OCI-LY1 (cell line): ENCODE measurements at regions not wholly inside any gene's neighbourhood (a gene's known extent, or its start where the extent isn't known, plus 50 kb on each side); places are given as distances from the start of the nearest gene placed in this dataset.

ENCODE experiments used
- H2AFZ ChIP-seq: fragments of 200-600 bp; sonication (generic), shearing (Covaris generic); 2 replicates; pipeline ENCODE4 v1.6.0; 2014; ENCODE audit warnings: antibody characterized with exemption, mild to moderate bottlenecking, low read length
- H3F3A ChIP-seq: fragments of 200-600 bp; sonication (generic), shearing (Covaris generic); 2 replicates; pipeline ENCODE4 v1.6.0; 2014; ENCODE audit warnings: mild to moderate bottlenecking, antibody characterized with exemption, low read length, moderate library complexity; ENCODE audit not compliant: insufficient read depth
- H3K27ac ChIP-seq: fragments of 200-600 bp; sonication (generic); 2 replicates; pipeline ENCODE4 v1.5.1; 2014; ENCODE audit warnings: low read length, mixed run types, mild to moderate bottlenecking, low read depth; ENCODE audit not compliant: poor library complexity, severe bottlenecking
- H3K27me3 ChIP-seq: fragments of 200-600 bp; sonication (generic); 2 replicates; pipeline ENCODE4 v1.6.0; 2014; ENCODE audit warnings: antibody characterized with exemption, mild to moderate bottlenecking, low read length, moderate library complexity; ENCODE audit not compliant: insufficient read depth
- H3K36me3 ChIP-seq: fragments of 200-600 bp; sonication (generic); 2 replicates; pipeline ENCODE4 v1.6.1; 2014; ENCODE audit warnings: mild to moderate bottlenecking, antibody characterized with exemption, low read length, moderate library complexity, mixed read lengths; ENCODE audit not compliant: insufficient read depth
- H3K4me1 ChIP-seq: fragments of 200-600 bp; sonication (generic); 2 replicates; pipeline ENCODE4 v1.5.1; 2014; ENCODE audit warnings: mild to moderate bottlenecking, low read length, moderate library complexity; ENCODE audit not compliant: insufficient read depth, severe bottlenecking
- H3K4me2 ChIP-seq: fragments of 200-600 bp; sonication (generic), shearing (Covaris generic); 2 replicates; pipeline ENCODE4 v1.6.1; 2014; ENCODE audit warnings: low read length
- H3K4me3 ChIP-seq: fragments of 200-600 bp; sonication (generic); 2 replicates; pipeline ENCODE4 v1.5.1; 2014; ENCODE audit warnings: low read length, low read depth, mild to moderate bottlenecking, mixed read lengths; ENCODE audit not compliant: poor library complexity, severe bottlenecking
- H3K79me2 ChIP-seq: fragments of 200-600 bp; shearing (Covaris generic); 2 replicates; pipeline ENCODE4 v1.6.1; 2016; ENCODE audit warnings: mixed run types, low read length, mixed read lengths; ENCODE audit not compliant: insufficient read depth
- H3K9ac ChIP-seq: fragments of 200-600 bp; sonication (generic), shearing (Covaris generic); 2 replicates; pipeline ENCODE4 v1.6.1; 2014; ENCODE audit warnings: mild to moderate bottlenecking, low read length, mixed read lengths
- H3K9me2 ChIP-seq: fragments of 200-600 bp; sonication (generic), shearing (Covaris generic); 2 replicates; pipeline ENCODE4 v1.6.1; 2014; ENCODE audit warnings: low read depth, mild to moderate bottlenecking, low read length, mixed read lengths
- H3K9me3 ChIP-seq: fragments of 200-600 bp; shearing (Covaris generic); 2 replicates; pipeline ENCODE4 v1.6.1; 2014; ENCODE audit warnings: low read length, mixed read lengths
- H4K20me1 ChIP-seq: fragments of 200-600 bp; sonication (generic), shearing (Covaris generic); 2 replicates; pipeline ENCODE4 v1.6.0; 2016; ENCODE audit warnings: mild to moderate bottlenecking, low read length; ENCODE audit not compliant: insufficient read depth
- CTCF ChIP-seq: fragments of 200-600 bp; sonication (generic), shearing (Covaris generic); IDR thresholded peaks from 2 replicates; pipeline ENCODE4 v1.5.1; 2017; ENCODE audit warnings: mild to moderate bottlenecking, antibody characterized with exemption, low read length, moderate library complexity, mixed read lengths
- EZH2 ChIP-seq: fragments of 200-600 bp; sonication (generic), shearing (Covaris generic); IDR thresholded peaks from 2 replicates; pipeline ENCODE4 v1.8.0; 2017; ENCODE audit warnings: borderline replicate concordance, mixed run types, mild to moderate bottlenecking, antibody characterized with exemption, low read length, moderate library complexity, mixed read lengths

DNA sequence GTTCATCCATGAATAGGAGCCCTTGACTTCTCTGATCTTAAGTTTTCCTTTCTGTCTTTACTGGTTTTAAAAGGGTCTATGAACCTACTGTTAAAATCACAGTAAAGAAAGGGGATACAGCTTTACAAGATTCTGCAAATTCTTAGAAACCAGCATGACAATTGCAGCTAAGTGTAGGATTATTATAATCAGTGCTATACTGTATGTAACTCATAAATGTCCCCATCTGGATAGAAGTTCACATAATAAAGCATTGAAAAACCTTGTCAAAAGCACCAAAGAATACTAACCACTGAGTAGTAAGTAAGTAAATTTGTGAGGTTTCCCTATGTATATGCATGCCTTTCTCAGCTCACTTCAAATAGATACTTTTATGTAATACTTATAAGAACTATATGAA lies 724.6 kb downstream of the CENPC start:
- H3K4me2 ChIP-seq: no peak overlapping the region
- no peaks in the 10 kb centered on the region for H3K27me3 ChIP-seq
- no peaks in the 10 kb centered on the region for H3F3A ChIP-seq
- no peak overlapping the region for H2AFZ ChIP-seq
- H3K9ac ChIP-seq: no peak overlapping the region
- no peaks in the 10 kb centered on the region for H3K4me1 ChIP-seq
- H4K20me1 ChIP-seq: no peaks in the 10 kb centered on the region
- no peak overlapping the region for H3K27ac ChIP-seq
- no peak overlapping the region for H3K4me3 ChIP-seq
- no peaks in the 10 kb centered on the region for H3K9me2 ChIP-seq
- TF ChIP-seq CTCF: no peak
- TF ChIP-seq EZH2: no peak
- no peaks in the 10 kb centered on the region for H3K79me2 ChIP-seq
- H3K36me3 ChIP-seq: no peaks in the 10 kb centered on the region
- no peaks in the 10 kb centered on the region for H3K9me3 ChIP-seq

- Histone ChIP-seq H3K4me3 (no peak overlapping the region), H3K36me3 (no peaks in the 10 kb centered on the region), H3K9me2 (no peaks in the 10 kb centered on the region), H3K27ac (no peak overlapping the region), H3K79me2 (no peaks in the 10 kb centered on the region), H2AFZ (no peak overlapping the region), H4K20me1 (no peaks in the 10 kb centered on the region), H3K27me3 (no peaks in the 10 kb centered on the region), H3K9me3 (no peaks in the 10 kb centered on the region), H3K4me2 (no peak overlapping the region), H3F3A (no peaks in the 10 kb centered on the region), H3K9ac (no peak overlapping the region), H3K4me1 (no peaks in the 10 kb centered on the region)
- TF ChIP-seq EZH2 (no peak), CTCF (no peak)
These were observed 731.0 kb downstream of the CENPC start for GRCh38 chr4:66814277-66814676.

DNA sequence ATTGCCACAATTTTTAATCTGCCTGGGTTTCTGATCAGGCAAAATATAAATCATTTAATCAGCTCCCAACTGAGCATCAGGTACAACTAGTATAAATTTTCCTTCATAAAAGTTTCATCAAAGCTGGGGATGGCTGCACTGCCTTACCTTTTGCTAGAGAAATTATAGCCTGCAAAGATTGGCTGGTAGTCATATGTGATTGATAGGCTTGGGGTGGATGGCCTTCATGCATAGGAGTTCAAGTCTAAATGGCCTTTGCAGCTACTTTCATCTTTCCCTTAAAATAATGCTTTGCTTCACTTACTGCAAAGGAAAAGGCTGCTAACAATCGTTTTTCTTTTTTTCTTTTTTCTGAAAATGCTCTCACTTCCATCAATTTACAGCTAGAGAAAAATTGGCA lies 739.7 kb downstream of the CENPC start:
- Histone ChIP-seq H3K79me2 (no peaks in the 10 kb centered on the region), H2AFZ (no peak overlapping the region), H3K9ac (no peak overlapping the region), H3K36me3 (no peaks in the 10 kb centered on the region), H3K27ac (no peak overlapping the region), H3K9me2 (no peaks in the 10 kb centered on the region), H4K20me1 (no peaks in the 10 kb centered on the region), H3K4me2 (no peak overlapping the region), H3K4me1 (no peaks in the 10 kb centered on the region), H3F3A (no peaks in the 10 kb centered on the region), H3K9me3 (no peaks in the 10 kb centered on the region), H3K27me3 (no peaks in the 10 kb centered on the region), H3K4me3 (no peak overlapping the region)
- TF ChIP-seq CTCF: no peak
- TF ChIP-seq EZH2: no peak
